Stomach smooth muscle (tissue), 2 donors: ENCODE measurements at regions not wholly inside any gene's neighbourhood (a gene's known extent, or its start where the extent isn't known, plus 50 kb on each side); places are given as distances from the start of the nearest gene placed in this dataset.

Experiments
- H3K27ac ChIP-seq: one replicate; pipeline ENCODE4 v1.7.0; 2013; ENCODE audit warnings: mild to moderate bottlenecking, low read length, inconsistent platforms
- H3K27me3 ChIP-seq, 2 donors: one replicate each; pipeline ENCODE4 v1.7.0; 2013; ENCODE audit warnings: low read length in 2 of 2; ENCODE audit not compliant: insufficient read depth in 2 of 2, control insufficient read depth in 1 of 2
- H3K36me3 ChIP-seq, 2 donors: one replicate each; pipeline ENCODE4 v1.7.0; 2013; ENCODE audit warnings: low read length in 2 of 2; ENCODE audit not compliant: control insufficient read depth in 2 of 2, insufficient read depth in 2 of 2
- H3K4me1 ChIP-seq: one replicate; pipeline ENCODE4 v1.7.0; 2013; ENCODE audit warnings: low read length; ENCODE audit not compliant: control insufficient read depth, insufficient read depth
- H3K4me3 ChIP-seq, 2 donors: one replicate each; pipeline ENCODE4 v1.7.0; 2013; ENCODE audit warnings: low read length in 2 of 2
- H3K9ac ChIP-seq, 2 donors: one replicate each; pipeline ENCODE4 v1.7.0; 2013; ENCODE audit warnings: low read length in 2 of 2, mild to moderate bottlenecking in 1 of 2
- H3K9me3 ChIP-seq, 2 donors: one replicate each; pipeline ENCODE4 v1.7.0; 2013; ENCODE audit warnings: low read length in 2 of 2; ENCODE audit not compliant: control insufficient read depth in 2 of 2
- donor health status: healthy.
- donor health status: Pancreatic carcinoma.

- no peak overlapping the region for H3K9ac ChIP-seq
- H3K36me3 ChIP-seq = no peaks in the 10 kb centered on the region
- no peaks in the 10 kb centered on the region for H3K27me3 ChIP-seq
- H3K4me1 ChIP-seq = no peaks in the 10 kb centered on the region
- H3K4me3 ChIP-seq = no peak overlapping the region
- no peak overlapping the region for H3K27ac ChIP-seq
- H3K9me3 ChIP-seq = no peaks in the 10 kb centered on the region
These were observed 95.7 kb downstream of the RND3 start for GRCh38 chr2:150391779-150392178.

DNA sequence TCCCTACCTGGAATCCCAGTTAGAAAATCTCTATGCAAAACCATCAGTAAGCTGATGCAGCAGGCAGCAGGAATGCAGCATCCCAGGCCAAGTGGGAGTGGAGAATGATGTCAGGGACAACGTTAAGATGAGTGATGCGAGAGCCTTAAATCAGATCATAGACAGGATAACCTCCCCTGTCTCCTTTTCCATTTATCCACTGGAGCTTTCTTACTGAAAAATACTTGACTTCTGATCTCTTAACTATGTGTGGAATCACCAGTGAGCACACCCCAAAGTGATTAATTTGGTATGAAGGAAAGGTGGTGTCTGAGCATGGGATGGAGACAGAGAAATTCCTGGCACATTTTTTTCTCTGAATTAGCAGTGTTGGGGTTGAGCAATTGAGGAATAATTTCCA, 98.0 kb downstream of the RND3 start:
- Histone ChIP-seq H3K27me3 (no peaks in the 10 kb centered on the region), H3K9me3 (no peaks in the 10 kb centered on the region), H3K9ac (no peak overlapping the region)

GRCh38 chr2:150388289-150388625, 99.2 kb downstream of the RND3 start:
- H3K4me3 ChIP-seq = no peak overlapping the region
- H3K9ac ChIP-seq = no peak overlapping the region
- H3K27me3 ChIP-seq = no peaks in the 10 kb centered on the region
- H3K4me1 ChIP-seq = no peaks in the 10 kb centered on the region
- no peak overlapping the region for H3K27ac ChIP-seq
- no peaks in the 10 kb centered on the region for H3K9me3 ChIP-seq
- no peaks in the 10 kb centered on the region for H3K36me3 ChIP-seq

More for the DNA sequence above, 98.0 kb downstream of the RND3 start:
- Histone ChIP-seq H3K36me3 (no peaks in the 10 kb centered on the region), H3K27ac (no peak overlapping the region), H3K4me3 (no peak overlapping the region), H3K4me1 (no peaks in the 10 kb centered on the region)

GRCh38 chr2:150387586-150388288, 99.7 kb downstream of the RND3 start:
- Histone ChIP-seq H3K9ac (no peak overlapping the region), H3K4me1 (no peaks in the 10 kb centered on the region), H3K27me3 (no peaks in the 10 kb centered on the region), H3K9me3 (no peaks in the 10 kb centered on the region), H3K4me3 (no peak overlapping the region), H3K27ac (no peak overlapping the region), H3K36me3 (no peaks in the 10 kb centered on the region)

DNA sequence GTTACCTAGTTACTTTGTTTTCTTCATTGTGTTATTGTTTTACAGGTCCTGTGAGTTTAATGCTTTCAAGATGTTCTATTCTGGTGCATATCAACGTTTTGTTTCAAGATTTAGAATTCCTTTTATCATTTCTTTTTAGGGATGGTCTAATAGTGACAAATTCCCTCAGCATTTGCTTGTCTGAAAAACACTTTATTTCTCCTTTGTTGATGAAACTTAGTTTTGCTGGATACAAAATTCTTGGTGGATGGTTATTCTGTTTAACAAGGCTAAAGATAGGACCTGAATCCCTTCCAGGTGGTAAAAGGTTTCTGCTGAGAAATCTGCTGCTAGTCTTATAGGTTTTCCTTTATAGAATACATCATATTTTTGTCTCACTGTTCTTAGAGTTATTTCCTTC, 102.3 kb downstream of the RND3 start:
- Histone ChIP-seq H3K4me1 (no peaks in the 10 kb centered on the region), H3K9ac (no peak overlapping the region), H3K27me3 (no peaks in the 10 kb centered on the region), H3K27ac (no peak overlapping the region), H3K9me3 (no peaks in the 10 kb centered on the region), H3K36me3 (no peaks in the 10 kb centered on the region), H3K4me3 (no peak overlapping the region)

DNA sequence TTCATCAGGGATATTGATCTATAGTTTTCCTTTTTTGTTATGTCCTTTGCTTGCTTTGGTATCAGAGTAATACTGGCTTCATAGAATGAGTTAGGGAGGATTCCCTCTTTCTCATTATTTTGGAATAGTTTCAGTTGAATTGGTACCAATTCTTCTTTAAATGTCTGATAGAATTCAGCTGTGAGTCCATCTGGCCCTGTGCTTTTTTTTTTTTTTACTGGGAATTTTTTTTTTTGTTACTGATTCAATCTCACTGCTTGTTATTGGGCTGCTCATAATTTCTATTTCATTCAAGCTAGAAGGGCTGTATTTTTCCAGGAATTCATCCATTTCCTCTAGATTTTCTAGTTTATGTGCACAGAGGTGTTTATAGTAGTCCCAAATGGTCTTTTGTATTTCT, 103.9 kb downstream of the RND3 start:
- H3K4me3 ChIP-seq = no peak overlapping the region
- H3K27ac ChIP-seq = no peak overlapping the region
- no peaks in the 10 kb centered on the region for H3K9me3 ChIP-seq
- no peaks in the 10 kb centered on the region for H3K36me3 ChIP-seq
- H3K4me1 ChIP-seq = no peaks in the 10 kb centered on the region
- no peak overlapping the region for H3K9ac ChIP-seq
- H3K27me3 ChIP-seq = no peaks in the 10 kb centered on the region

- H3K9me3 ChIP-seq = no peaks in the 10 kb centered on the region
- H3K36me3 ChIP-seq = no peaks in the 10 kb centered on the region
- no peaks in the 10 kb centered on the region for H3K4me1 ChIP-seq
- H3K27ac ChIP-seq = no peak overlapping the region
- H3K9ac ChIP-seq = no peak overlapping the region
- H3K27me3 ChIP-seq = no peaks in the 10 kb centered on the region
- no peak overlapping the region for H3K4me3 ChIP-seq
These were observed 108.3 kb downstream of the RND3 start for GRCh38 chr2:150379166-150379565.

DNA sequence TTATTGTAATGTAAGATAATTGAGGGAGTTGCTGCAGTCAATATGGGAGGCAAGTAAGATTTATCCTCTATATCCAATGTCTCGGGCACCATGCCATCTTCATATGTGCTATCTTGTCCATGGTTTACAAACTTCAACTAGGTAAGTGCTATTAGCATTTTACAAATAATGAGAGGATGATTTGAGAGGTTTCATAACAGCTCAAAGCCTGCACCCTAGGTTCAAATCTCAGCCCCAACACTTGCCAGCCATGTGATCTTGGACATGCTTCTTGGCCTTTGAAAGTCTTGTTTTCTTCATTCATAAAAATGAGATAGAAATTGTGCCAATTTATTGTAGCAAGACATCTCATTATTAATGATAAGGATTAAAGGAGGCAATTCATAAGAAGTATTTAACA, 108.8 kb downstream of the RND3 start:
- no peaks in the 10 kb centered on the region for H3K4me1 ChIP-seq
- no peak overlapping the region for H3K27ac ChIP-seq
- no peaks in the 10 kb centered on the region for H3K27me3 ChIP-seq
- no peak overlapping the region for H3K9ac ChIP-seq
- no peak overlapping the region for H3K4me3 ChIP-seq
- H3K36me3 ChIP-seq = no peaks in the 10 kb centered on the region
- H3K9me3 ChIP-seq = no peaks in the 10 kb centered on the region

DNA sequence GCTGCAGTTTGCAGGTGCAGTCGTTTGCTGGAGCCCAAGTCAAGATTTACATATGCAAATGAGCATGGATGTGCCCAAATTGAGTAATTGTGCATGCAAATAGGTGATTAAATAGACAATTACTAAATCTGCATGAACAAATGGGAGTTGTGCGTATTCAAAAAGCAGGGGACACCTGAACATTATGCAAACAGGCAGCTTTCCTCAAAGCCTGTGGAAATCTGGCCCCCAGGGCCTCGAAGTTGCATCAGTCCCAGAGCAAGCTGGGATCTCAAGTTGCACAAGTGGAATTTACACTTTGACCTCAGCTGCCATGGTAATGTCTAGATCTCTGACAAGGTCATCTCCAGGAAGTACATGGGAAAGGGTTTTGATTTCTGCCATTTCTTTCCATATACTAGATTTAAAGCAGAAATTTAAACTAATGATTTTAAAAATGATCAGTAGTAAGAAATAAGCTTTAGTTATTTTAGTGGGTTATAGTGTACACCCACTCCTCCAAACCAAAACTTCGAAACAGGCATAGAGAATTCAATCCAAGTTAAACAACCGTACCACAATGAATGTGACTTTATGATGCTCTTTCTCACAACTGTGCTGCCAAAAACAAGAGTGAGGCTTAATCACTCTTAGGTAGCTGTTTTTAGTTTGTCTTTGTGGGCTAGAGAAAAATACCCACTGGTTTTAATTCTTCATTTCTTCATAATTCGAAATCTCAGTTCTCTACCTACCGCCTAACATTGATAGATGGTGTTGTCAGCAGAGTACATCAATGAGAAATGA, 110.7 kb downstream of the RND3 start:
- Histone ChIP-seq H3K4me1 (no peaks in the 10 kb centered on the region), H3K4me3 (no peak overlapping the region), H3K36me3 (no peaks in the 10 kb centered on the region), H3K27ac (no peak overlapping the region), H3K27me3 (no peaks in the 10 kb centered on the region), H3K9ac (no peak overlapping the region), H3K9me3 (no peaks in the 10 kb centered on the region)

GRCh38 chr2:150375333-150375732, 112.1 kb downstream of the RND3 start:
- H3K4me1 ChIP-seq = no peaks in the 10 kb centered on the region
- H3K9me3 ChIP-seq = no peaks in the 10 kb centered on the region
- H3K36me3 ChIP-seq = no peaks in the 10 kb centered on the region
- no peak overlapping the region for H3K27ac ChIP-seq
- H3K4me3 ChIP-seq = no peak overlapping the region
- no peak overlapping the region for H3K9ac ChIP-seq
- no peaks in the 10 kb centered on the region for H3K27me3 ChIP-seq

- H3K9me3 ChIP-seq = no peaks in the 10 kb centered on the region
These were observed 113.0 kb downstream of the RND3 start for GRCh38 chr2:150374492-150374891.

More at GRCh38 chr2:150374492-150374891, 113.0 kb downstream of the RND3 start:
- no peaks in the 10 kb centered on the region for H3K27me3 ChIP-seq
- H3K4me1 ChIP-seq = no peaks in the 10 kb centered on the region
- H3K4me3 ChIP-seq = no peak overlapping the region
- H3K27ac ChIP-seq = no peak overlapping the region
- H3K9ac ChIP-seq = no peak overlapping the region
- no peaks in the 10 kb centered on the region for H3K36me3 ChIP-seq
